Caki2 (cell line): ENCODE measurements at regions not wholly inside any gene's neighbourhood (a gene's known extent, or its start where the extent isn't known, plus 50 kb on each side); places are given as distances from the start of the nearest gene placed in this dataset.
A peak's percentile ranks its signal among the peaks of the same experiment; 100 is the strongest.
"Not testable (repeated sequence)": the region's sequence is repeated elsewhere in the genome, so short reads cannot be mapped to it uniquely, and the experiment has no call there.

Experiments
- DNase-seq: peaks from one replicate; pipeline ENCODE4 v3.0.0-alpha.2; 2015; ENCODE audit warnings: low read depth
- in situ Hi-C: cut with HindIII; loops from 2 replicates; pipeline ENCODE4 v1.10.0; 2016; ENCODE audit warnings: low sequenced_read_pairs, low pct_unique_long_range_greater_than_20kb, mixed read lengths

DNA sequence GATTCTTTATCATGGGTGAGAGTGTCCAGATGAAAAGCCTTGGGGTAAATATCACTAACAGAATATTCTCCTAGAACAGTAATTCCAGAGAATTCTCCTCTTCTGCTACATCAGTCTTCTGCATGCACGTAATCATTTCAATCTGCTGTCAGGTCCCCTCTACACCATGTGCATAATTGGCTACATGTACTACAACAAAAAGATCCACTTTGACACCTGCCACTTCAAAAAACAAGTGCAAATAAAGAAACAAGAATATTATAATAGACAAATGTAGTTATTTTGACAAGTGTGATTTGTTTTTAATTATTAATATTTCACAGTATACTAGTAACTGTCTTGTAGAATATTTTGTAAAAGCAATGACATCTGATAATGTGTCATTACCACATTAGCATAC lies 154.2 kb downstream of the SAMD5 start:
- in situ Hi-C loops: no loop called here
- no peak for DNase-seq

GRCh38 chr6:147664092-147664491 lies 155.6 kb downstream of the SAMD5 start:
- in situ Hi-C loops: no loop called here
- DNase-seq: no peak

DNA sequence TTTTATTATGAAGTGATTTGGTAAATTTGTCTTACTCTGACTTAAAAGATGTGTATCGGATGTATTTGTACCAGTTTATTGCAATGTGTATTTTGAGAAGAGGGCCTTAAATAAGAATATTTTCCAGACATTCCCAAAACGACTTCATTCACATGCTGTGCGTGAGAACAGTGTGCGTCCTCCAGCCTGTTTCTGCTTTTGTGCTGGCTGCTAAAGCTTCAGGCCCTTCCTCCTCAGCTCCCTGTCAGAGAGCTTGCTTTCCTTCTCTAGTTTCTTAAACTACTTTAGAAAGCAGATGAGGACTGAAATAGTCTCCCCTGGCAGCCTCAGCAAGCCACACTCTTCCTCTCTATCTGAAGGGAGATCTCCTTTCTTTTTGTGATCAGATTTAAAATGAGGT lies 157.8 kb downstream of the SAMD5 start:
- in situ Hi-C loops: no loop called here
- no peak for DNase-seq

DNA sequence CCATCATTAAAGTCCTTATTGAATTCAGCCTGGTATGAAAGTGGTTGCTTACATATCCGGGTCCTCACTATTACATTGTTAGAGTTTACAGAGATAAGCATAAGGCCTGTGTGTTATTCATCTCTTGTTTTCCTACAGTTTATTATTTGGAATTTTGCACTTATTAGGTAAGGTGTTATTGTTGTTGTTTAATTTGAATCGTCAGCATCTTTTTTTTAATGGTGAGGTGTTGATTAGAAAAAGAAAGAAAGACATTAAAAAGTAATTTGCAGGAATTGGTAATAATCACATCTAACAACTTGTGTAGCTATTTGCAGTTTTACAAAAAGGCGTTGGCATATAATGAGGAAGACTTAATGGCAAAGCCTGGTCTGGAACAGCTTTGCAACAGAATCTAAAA lies 158.6 kb downstream of the SAMD5 start:
- DNase-seq: no peak

GRCh38 chr6:147674099-147674498 lies 165.6 kb downstream of the SAMD5 start:
- in situ Hi-C loops: no loop called here

More for the DNA sequence above, 158.6 kb downstream of the SAMD5 start:
- in situ Hi-C loops: no loop called here

DNA sequence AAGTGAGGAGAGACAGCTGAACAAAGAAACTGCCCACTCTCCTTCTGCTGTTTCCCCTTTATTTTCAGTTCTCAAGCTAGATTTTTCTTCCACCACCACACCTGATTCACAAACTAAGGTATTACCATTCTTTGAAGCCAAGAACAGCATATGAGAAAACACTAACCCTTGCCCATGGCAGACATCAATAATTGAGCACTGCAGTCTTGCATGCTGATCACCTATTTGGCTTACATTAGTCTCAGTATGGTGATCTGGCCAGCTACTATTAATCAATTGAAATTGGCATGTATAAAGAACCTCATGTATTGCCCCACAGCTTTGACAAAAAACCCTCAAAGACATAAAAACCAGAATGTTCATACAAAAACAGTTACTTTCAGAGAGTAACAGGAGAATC lies 166.3 kb downstream of the SAMD5 start:
- no peak for DNase-seq
- in situ Hi-C loops: no loop called here

More at GRCh38 chr6:147674099-147674498, 165.6 kb downstream of the SAMD5 start:
- DNase-seq: no peak

DNA sequence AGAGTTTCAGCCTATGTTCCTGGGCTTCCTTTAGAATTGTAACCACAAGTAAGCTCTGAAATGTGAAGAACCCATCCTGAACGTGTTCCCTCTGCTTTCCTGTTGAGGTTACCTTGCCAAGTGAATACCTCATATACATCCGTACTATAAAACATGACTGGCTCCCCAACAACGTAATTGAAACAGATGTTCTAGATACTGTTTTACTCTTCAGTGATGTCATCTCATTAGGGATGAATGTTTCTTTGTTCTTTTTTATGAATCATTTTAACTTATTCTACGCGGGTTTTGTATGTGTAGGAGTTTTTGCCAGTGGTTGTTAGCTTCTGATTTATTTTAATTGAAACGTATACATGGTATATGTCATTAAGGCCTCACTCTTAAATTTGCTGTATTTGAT lies 166.8 kb downstream of the SAMD5 start:
- in situ Hi-C loops: no loop called here
- no peak for DNase-seq

- in situ Hi-C loops: no loop called here
- no peak for DNase-seq
These were observed 168.2 kb downstream of the SAMD5 start for GRCh38 chr6:147676495-147677199.

DNA sequence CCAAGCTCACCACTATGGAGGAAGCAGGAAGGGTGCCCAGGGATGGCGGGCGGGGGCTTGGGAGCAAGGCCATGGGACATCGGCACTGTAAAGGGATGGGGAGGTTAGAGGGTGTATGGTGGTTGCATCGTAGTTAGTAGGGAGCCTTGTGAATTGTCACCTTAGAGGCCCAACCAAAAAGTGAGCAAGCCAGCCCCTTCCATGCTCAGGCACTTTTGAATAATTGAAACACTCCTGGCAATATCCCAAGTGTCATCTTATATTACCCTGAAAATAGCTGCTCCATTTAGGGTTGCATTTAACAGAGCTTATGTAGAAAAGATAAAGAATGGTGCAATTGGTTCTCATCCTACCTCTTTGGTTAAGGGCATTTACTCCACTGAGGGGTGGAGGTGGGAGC lies 169.2 kb downstream of the SAMD5 start:
- no peak for DNase-seq
- in situ Hi-C loops: no loop called here

DNA sequence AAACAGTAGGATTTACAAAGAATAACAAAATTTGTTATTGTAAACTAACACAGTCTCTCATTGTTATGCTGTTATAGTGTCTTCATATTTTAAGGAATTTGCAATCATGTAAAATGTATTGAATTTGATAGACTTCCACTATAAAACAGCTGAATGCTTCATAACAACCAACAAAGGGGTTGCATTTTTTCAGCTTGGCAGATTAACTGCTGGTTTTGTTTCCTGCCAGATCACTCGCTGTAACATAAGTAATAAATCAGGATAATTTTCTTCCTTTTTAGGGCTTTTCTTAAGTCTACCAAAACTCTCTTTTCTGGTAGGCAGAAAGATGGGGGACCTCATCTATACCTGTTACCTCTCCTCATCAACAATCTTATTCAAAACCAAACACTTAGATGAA lies 169.8 kb downstream of the SAMD5 start:
- in situ Hi-C loops: no loop called here
- DNase-seq: no peak

DNA sequence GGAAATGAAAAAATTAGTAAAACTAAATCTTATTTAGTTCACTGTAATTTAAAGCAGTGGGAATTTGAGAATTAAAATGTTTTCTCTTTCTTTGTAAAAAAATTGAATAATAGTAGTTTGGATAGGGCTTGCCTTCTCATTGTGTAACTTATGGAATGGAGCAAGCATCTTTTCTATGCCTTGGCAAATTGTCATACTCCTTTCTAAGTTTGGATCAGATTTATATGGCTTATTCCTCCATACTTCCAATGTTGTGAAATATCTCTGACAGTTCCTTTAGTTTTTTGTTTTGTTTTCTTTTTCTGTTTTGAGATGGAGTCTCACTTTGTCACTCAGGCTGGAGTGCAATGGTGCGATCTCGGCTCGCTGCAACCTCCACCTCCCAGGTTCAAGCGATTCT lies 176.4 kb downstream of the SAMD5 start:
- in situ Hi-C loops: no loop called here
- DNase-seq: no peak

DNA sequence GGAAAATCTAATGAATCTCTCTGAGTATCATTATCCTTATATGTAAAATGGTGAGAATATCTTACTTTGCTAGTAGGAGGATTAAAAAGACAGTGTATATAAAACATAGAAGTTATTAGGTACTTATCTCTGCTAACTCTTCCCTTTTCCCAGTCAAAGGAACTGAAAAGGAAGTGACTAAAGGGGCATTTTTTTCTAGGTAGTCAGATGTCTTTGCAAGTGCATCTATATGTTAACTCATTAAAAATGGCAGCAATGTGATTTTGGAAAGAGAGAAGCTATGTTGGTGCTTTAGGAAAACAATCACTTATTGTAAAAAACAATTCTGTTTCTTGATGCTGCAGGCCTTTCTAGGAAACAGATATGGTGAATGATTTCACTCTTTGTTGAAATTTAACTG lies 180.9 kb downstream of the SAMD5 start:
- in situ Hi-C loops: no loop called here
- DNase-seq: no peak

GRCh38 chr6:147691446-147691845 lies 183.0 kb downstream of the SAMD5 start:
- in situ Hi-C loops: no loop called here
- DNase-seq: no peak

DNA sequence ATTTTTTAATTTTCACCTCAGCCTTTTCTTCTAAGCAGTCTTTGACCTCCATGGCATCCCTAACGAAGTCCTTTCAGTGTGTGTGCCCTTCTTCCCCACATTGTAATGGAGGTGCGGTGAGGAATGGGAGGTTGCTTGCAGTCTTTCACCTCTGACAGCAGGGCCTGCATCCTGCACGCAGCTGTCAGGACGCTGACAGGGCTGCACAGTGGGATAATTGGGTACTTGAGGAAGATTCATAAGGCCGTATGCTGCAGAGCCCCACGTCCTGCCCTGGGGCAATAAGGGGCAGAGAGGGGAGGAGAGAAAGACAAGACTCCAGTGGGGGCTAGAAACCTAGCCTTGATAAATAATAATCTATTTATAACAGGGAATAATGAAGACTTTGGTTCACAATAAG lies 184.7 kb downstream of the SAMD5 start:
- no peak for DNase-seq
- in situ Hi-C loops: no loop called here

GRCh38 chr6:147694556-147694955 lies 186.1 kb downstream of the SAMD5 start:
- DNase-seq, in situ Hi-C loops: not testable (repeated sequence)

GRCh38 chr6:147695819-147696218 lies 187.3 kb downstream of the SAMD5 start:
- no peak for DNase-seq
- in situ Hi-C loops: no loop called here

DNA sequence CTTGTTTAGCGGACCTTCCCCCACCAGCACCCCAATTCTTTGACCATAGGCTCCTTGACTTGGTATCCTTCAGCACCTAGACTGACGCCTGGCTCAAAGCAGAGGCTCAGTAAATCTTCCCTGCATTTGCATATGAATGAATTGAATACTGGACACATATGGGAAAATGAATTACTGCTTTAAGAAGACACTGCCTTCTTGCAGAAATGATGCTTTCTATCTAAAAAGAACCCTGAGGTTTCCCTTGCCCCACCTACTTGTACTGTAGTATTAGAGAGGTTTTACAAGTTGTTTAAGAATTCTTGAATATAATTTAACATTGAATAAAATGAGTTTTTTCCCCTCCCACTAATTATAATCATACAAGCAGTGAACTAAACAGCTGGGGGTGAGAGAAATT lies 190.7 kb downstream of the SAMD5 start:
- in situ Hi-C loops: no loop called here
- DNase-seq: no peak

- peak; percentile 60 for DNase-seq
- in situ Hi-C loops: no loop called here
These were observed 191.1 kb downstream of the SAMD5 start for GRCh38 chr6:147699637-147700036.

GRCh38 chr6:147700436-147701209 lies 192.1 kb downstream of the SAMD5 start:
- DNase-seq: no peak
- in situ Hi-C loops: no loop called here

DNA sequence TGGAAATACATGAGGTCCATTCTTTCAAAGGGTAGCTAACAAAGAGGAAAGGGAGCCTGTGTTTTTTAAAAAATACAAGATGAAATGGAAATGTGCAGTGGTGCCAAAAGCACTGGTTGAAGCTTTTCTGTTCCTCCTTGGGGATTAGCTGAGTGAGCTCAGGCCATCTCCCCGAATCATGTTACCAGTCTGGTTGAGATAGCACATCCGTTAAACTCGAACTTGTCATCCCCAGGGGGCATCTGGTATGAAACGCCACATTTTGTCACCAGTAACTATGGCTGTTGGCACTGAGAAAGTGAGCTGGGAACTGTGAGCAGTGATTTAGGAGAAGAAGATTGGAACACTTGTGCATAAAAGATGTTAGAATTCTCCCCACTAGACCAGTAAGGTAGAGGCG lies 196.2 kb downstream of the SAMD5 start:
- in situ Hi-C loops: no loop called here
- DNase-seq: no peak
